ENCODE measurements at regions not wholly inside any gene's neighbourhood (a gene's known extent, or its start where the extent isn't known, plus 50 kb on each side); places are given as distances from the start of the nearest gene placed in this dataset.

DNA sequence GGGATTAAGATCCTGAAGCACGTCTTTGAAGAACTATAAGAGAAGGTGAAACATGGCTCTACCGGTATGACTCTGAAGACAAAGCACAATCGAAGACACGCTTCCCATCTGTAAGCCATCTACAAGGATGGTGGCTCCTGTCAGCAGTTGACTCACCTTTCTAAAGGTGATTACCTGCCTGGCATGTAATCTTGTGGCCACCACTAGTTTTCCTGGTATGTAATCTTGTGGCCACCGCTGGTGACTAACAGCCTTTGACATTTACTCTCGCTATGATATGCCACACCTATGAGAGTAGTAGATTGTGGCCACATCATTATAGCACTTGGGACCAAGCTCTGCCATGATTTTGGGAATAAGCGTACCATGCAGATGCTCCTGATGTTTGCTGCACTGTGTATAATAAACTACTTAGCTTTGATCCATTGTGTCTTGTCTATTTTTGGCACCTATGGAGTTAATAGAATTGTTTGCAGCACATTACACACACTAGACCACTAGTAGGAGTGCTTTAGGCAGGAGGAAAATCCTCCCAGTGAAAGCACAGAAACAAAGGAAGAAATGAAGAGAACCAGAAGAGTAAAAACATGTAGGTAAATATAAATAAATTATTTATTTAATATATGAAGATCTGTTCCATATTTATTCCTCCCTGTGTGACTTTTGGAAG lies 59.8 kb downstream of the VAX1 start:
- DNase-seq = no peak

DNA sequence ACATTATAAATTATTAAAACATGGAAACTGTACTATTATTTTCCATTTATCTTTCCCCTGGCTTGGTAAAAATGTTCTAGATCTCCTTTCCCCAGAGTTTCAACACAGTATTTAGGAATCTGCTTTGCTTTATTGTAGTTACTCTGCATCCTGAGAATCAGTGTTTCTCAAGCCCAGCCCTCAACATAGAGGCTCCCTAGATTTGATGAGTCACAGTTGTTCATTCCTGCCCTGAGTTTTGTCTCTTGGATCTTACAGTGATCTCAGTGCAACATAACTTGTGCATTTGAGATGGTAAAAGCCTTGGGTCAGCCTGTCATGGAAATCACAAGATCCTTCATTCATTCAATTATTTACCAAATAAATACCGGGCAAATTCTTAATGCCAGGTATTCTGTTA lies 63.0 kb downstream of the VAX1 start:
- DNase-seq = no peak

DNA sequence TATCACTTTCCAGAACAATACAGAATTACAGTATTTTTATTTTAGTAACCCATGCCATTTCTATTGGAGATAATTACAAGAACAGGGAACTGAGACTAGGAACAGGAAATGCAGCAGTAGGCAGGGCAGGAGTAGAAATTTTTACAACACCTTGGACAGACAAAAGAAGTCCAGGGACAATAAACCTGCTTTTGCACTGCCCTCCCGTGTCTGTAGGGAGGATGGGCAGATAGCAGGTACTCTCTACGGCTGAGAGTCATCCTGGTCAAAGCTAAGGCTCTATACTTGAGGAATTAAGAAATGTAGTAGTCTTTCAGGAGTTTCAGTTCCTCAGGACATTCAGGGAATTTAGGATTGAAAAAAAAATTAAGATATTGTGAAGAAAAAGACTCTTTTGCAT lies 63.4 kb downstream of the VAX1 start:
- DNase-seq = peak; percentile 27

DNA sequence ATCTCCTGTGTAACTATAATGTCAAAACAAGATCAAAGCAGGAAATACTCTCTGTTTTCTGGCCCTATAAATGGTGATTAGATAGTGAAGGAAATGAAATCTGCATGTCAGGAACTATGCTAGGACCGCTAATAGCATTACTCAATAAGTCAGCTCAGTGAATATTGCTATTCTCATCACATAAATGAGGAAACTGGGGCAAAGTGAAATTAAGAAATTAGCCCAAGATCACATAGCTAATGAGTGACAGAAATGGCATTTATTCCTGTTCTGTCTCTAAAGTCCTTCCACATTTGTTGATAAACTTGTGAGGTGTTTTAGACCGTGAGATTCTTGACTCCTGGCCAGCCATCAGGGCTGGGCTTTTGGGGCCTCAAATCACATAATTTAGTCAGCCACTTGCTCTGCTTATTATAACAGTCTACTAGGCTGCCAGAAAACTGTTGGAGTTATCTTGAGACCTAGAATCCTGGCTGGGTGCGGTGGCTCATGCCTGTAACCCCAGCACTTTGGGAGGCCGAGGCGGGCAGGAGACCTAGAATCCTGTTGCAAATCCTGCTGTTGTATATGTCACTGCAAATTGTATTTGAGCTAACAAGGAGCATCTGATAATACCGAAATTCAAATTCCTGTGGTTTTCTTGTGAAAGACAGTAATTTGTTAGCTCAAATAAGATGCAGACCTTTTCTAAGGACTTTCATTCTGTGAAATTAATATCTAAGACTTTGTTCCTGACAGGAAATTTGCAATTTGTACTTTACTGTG lies 66.5 kb upstream of the SHTN1 start:
- DNase-seq = no peak

Measured in MV-4-11 (cell line).